Activated CD8-positive, alpha-beta memory T cell treated with anti-CD3 and anti-CD28 coated beads for 24 hours (primary cell): ENCODE measurements at regions not wholly inside any gene's neighbourhood (a gene's known extent, or its start where the extent isn't known, plus 50 kb on each side); places are given as distances from the start of the nearest gene placed in this dataset.
"Not testable (repeated sequence)": the region's sequence is repeated elsewhere in the genome, so short reads cannot be mapped to it uniquely, and the experiment has no call there.

Experiments
- DNase-seq: peaks from one replicate; pipeline ENCODE4 v3.0.0-alpha.2; 2020

- DNase-seq: no peak
Measured at GRCh38 chr18:1503847-1504246, 599.2 kb downstream of the ADCYAP1 start.

DNA sequence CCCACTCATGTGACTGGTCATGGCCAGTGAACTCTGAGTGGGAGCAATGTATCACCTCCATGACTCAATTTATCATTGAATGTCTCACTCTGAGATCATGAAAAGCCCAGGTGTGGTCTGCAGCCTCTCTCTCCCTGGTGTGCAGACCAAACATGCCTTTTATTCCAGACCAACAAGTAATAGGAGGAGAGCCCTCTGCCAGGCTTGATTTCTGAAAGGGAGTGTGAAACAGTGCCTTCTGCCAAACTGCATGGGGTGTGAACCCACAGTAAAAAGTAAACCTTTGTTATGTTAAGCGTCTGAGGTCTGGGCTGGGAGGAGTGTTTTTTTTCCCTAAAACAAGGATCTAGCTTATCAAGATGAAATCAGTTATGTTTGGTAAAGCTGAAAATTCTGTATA, 601.2 kb downstream of the ADCYAP1 start:
- no peak for DNase-seq

DNA sequence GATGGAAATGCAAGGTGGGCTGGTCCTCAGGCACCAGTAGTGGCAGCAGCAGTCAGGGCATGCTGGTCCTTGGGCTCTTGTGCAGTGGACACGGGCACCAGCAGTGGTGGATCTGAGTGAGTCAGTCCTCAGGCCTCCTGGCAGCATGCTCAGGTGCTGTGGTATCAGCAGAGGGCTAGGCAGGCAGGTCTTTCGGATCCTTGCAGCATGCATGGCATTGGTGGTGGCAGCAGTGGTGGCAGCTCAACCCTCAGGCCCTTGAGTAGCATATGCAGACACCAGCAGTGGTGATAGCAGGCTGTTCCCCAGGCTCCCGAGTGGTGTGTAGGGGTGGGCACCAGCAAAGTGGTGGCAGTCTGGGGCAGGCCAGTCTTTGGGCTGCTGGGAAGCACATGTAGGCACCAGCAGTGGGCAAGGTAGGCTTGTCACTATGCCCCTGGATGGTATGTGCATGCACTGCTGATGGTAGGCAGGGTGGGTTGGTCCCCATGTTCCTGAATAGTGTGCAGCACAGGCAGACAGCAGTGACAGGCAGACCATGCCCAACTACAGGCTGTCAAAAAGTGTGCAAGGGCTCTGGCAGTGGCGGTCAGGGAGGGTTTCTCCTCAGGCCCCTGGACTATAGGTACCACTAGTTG, 606.0 kb downstream of the ADCYAP1 start:
- no peak for DNase-seq

GRCh38 chr18:1511619-1512311, 607.1 kb downstream of the ADCYAP1 start:
- no peak for DNase-seq

DNA sequence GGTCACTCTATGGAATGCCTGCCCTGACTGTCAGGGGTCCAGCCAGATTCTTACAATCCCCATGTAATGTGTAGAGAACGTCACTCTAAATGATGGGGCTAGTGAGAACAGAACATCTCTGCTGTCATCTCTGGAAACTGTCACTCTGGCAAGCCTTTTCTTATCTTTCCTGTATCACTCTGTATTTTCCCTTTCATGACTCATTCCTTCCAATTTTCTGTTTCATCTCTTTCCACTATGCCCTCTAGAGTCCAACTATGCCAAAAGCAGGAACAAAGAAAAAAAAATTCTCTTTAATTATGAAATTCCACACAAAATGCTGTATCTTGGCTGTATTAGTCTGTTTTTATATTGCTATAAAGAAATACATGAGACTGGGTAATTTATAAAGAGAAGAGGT, 608.8 kb downstream of the ADCYAP1 start:
- DNase-seq: no peak

DNA sequence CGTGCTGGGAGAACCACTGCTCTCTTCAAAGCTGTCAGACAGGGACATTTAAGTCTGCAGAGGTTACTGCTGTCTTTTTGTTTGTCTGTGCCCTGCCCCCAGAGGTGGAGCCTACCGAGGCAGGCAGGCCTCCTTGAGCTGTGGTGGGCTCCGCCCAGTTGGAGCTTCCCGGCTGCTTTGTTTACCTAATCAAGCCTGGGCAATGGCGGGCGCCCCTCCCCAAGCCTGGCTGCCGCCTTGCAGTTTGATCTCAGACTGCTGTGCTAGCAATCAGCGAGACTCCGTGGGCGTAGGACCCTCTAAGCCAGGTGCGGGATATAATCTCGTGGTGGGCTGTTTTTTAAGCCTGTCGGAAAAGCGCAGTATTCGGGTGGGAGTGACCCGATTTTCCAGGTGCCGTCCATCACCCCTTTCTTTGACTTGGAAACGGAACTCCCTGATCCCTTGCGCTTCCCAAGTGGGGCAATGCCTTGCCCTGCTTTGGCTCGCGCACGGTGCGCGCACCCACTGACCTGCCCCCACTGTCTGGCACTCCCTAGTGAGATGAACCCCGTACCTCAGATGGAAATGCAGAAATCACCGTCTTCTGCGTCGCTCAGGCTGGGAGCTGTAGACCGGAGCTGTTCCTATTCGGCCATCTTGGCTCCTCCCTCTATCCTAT, 617.0 kb downstream of the ADCYAP1 start:
- not testable (repeated sequence) for DNase-seq

DNA sequence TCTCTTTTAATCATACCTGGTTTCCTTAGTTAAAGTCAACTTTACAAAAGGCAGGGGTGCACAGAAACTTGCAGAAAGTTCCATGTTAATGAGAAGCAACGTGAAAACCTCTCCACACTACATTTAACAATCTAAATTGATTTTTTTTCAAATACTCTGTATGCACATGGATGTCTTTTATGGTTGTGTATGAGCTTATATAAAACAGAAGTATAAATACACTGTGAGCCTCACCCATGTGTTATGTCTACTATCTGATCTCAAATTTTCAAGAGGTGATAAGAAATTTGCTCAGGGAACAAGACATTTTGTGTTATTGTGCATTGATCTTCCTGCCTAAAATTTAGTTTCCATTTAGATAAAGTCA, 617.6 kb downstream of the ADCYAP1 start:
- no peak for DNase-seq

DNA sequence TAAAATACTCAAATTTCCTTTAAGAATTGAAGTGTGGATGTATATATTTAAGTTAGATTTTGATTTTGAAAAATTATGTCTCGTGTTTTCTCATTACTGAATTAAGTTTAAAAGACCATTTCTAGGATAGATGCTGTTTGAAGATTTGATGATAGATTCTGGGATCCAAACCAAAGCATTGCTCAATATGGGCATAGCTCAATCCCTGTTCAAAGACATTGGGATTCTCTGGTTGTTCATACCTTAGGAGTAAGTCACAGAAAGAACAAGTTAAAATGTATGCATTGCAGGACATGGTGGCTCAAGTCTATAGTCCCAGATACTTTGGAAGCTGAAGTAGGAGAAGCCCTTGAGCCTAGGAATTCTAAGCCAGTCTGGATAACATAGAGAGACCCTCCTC, 622.3 kb downstream of the ADCYAP1 start:
- DNase-seq: no peak

GRCh38 chr18:1527805-1528204, 623.1 kb downstream of the ADCYAP1 start:
- DNase-seq: no peak

DNA sequence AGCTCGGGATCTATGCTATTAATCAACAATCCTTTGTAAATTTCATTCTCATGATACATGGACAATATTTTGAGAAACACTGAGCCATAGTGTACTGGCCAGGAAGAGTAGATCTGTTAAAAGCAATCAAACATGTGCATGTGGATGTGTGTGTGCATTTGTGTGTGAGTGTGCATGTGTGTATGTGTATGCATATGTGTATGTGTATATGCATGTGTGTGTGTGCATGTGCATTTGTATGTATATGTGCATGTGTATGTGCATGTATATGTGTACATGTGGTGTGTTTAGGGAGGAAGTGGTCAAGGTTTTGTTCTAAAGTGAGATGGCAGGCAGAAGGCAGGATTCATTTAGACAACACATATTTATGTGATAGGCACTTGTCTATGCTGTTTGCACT, 623.8 kb downstream of the ADCYAP1 start:
- no peak for DNase-seq

- no peak for DNase-seq
Measured at GRCh38 chr18:1528964-1529509, 624.4 kb downstream of the ADCYAP1 start.

- no peak for DNase-seq
Measured at GRCh38 chr18:1530650-1531049, 626.0 kb downstream of the ADCYAP1 start.

- no peak for DNase-seq
Measured at GRCh38 chr18:1539276-1539675, 634.6 kb downstream of the ADCYAP1 start.

DNA sequence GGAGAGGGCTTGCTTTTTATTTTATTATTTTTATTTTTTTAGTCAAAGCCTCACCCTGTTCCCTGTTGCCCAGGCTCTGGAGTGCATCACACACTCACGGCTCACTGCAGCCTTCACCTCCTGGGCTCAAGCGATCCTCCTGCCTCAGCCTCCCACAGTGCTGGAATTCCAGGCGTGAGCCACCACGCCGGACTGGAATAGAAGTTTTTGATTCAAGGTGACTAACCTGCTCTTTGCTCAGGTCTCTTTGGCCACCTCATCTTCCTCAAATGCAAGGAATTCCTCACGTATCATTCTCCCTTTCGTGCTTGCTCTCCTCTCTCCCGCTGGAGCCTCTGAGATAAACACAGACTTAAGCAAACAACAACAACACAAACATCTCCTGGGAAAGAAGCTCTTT, 636.8 kb downstream of the ADCYAP1 start:
- no peak for DNase-seq

DNA sequence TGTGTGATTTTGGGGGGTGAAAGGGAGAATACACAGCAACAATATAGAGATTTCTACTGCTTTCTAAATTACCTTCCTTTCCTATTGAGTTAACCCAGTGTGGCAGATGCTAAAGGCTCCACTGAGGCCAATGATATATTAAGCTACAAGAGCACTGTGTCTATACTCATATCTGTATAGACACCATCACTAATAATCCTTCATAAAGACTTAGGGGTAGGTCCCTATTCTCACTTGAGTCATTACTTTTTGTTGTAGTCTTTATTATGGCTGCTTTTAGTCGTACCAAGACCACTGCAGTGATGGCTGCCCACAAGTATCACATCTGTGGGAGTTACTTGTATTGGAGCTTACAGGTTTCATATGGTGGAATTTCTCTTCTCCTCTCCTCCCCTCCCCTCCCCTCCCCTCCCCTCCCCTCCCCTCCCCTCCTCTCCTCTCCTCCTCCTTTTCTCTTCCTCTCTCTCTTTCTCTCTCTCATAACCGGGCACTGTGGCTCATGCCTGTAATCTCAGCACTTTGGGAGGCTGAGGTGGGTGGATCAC, 637.6 kb downstream of the ADCYAP1 start:
- DNase-seq: no peak

GRCh38 chr18:1544016-1544415, 639.3 kb downstream of the ADCYAP1 start:
- no peak for DNase-seq

DNA sequence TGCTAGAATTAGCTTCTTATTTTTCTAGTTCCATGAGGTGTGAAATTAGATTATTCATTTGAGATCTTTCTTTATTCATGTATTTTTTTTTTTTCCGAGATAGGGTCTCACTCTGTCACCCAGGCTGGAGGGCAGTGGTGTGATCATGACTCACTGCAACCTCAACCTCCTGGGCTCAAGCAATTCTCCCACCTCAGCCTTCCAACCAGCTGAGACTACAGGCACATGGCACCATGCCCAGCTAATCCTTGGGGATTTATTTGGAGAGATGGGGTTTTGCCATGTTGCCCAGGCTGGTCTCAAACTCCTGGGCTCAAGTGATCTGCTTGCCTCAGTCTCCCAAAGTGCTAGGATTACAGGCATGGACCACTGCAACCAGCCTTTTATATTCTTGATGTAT, 653.0 kb downstream of the ADCYAP1 start:
- DNase-seq: not testable (repeated sequence)

- no peak for DNase-seq
Measured at GRCh38 chr18:1559563-1559962, 654.9 kb downstream of the ADCYAP1 start.

DNA sequence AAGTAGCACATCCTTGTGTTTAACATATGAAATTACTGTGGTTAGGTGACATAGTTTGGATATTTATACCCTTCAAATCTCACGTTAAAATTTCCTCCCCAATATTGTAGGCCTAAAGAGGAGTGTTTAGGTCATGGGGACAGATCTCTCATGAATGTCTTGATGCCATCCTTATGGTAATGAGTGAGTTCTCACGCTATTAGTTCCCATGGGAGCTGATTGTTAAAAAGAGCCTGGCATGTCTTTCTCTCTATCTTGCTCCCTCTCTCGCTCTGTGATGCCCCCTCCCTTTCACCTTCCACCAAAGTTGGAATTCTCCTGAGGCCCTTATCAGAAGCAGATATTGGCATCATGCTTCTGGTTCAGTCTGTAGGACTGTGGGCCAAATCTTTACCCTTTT, 660.1 kb downstream of the ADCYAP1 start:
- DNase-seq: no peak

DNA sequence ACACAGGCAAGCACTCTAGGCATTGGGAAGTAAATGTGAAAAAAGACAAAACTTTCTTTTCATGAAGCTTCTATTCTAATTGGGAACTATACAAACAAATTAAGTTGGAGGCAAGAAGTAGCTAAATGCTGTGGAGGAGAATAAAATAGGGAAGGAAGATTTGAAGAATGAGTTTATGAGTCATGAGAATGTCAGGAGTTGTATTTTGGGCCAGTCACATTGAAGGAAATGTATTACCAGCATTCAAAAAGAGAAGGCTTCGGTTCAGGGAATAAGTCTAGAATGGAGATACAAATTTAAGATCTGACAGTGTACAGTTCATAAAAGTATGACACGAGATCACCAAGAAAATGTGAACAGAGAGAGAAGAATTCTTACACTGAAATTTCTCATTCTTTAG, 666.5 kb downstream of the ADCYAP1 start:
- DNase-seq: no peak

GRCh38 chr18:1573732-1574131, 669.1 kb downstream of the ADCYAP1 start:
- no peak for DNase-seq

DNA sequence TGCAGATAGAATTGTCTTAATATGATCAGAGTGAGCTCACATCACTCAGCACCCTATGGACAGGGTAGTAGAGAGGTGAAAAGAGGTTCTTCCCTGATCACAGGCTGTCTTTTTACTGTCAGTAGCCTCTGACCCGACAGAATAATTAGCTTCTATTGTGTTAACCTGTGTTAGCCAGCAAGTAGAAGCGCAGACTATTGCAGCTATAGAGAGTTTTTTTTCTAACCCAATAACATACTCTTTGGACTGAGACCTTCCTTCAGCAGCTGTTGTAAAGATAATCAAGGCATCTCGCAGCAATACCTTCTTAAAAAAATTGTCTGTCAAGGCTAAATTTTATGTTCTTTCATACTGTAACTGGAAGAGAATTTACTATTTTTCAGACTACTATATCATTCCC, 670.4 kb downstream of the ADCYAP1 start:
- DNase-seq: no peak

GRCh38 chr18:1578505-1578904, 673.8 kb downstream of the ADCYAP1 start:
- DNase-seq: no peak

DNA sequence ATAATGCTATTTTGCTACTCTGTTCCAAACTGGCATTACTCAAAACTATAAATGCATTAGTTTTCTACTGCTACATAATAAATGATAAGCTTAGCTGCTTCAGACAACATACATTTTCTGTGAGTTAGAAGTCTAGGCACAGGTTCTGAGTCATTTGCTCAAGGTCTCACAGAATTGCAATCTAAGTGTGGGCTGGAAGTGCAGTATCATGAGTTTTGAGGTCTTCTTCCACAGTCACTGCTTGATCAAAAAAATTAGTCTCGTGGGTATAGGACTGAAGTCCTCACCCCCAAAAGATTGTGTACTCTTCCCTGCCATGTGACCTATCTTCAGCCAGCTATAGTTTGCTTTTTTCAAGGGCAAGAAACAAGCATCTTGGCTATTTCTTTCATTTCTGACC, 676.9 kb downstream of the ADCYAP1 start:
- no peak for DNase-seq
